ENCODE measurements at regions not wholly inside any gene's neighbourhood (a gene's known extent, or its start where the extent isn't known, plus 50 kb on each side); places are given as distances from the start of the nearest gene placed in this dataset.

DNA sequence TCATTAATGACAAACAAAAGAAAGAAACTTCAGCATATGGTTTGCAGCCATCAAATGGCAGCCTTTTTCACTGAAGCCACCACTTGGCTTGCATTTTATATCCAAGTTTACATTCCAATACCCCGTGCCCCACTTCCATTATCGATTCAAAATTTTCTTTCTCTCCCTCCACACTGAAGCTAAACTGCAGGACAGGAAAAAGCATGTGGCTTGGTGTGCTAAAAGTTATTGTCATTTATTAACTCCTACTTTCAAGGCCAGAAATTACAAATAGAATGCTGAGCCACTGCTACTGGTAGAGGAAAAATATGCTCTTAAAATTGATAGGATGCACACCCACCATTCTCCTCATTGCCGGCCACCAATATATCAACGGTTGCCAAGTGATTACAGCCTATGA lies 351.6 kb upstream of the DUSP10 start:
- TF ChIP-seq EZH2phosphoT487 (IDR thresholded peaks at IDR 0.05; ENCODE audit: low read length), result no peak
- no peak for TF ChIP-seq EZH2 (optimal IDR thresholded peaks at IDR 0.05; ENCODE audit: low read depth, low read length)
